ENCODE measurements at regions not wholly inside any gene's neighbourhood (a gene's known extent, or its start where the extent isn't known, plus 50 kb on each side); places are given as distances from the start of the nearest gene placed in this dataset.
A peak's percentile ranks its signal among the peaks of the same experiment; 100 is the strongest.

GRCh38 chr9:126051446-126052130 is 275.0 kb upstream of the MVB12B start:
- intact Hi-C loops (cut with DNase I) = no loop called here
- ATAC-seq = no peak
- no peak overlapping the region for H3K27ac ChIP-seq
- no peak for TF ChIP-seq POLR2A (IDR thresholded peaks at IDR 0.05)
- TF ChIP-seq CTCF (IDR thresholded peaks at IDR 0.05) = no peak
- WGBS (ENCODE audit: insufficient coverage, low coverage, low lambda C conversion rate, missing lambda C conversion rate) = 73% methylated on average over 7 of the region's 15 CpGs
- no peaks in the 10 kb centered on the region for H3K27me3 ChIP-seq
- DNase-seq = peak in 1 of 3 donors; percentile 27
- H3K36me3 ChIP-seq = no peaks in the 10 kb centered on the region
- no peaks in the 10 kb centered on the region for H3K4me1 ChIP-seq
- no peak overlapping the region for H3K4me3 ChIP-seq
- no peaks in the 10 kb centered on the region for H3K9me3 ChIP-seq

DNA sequence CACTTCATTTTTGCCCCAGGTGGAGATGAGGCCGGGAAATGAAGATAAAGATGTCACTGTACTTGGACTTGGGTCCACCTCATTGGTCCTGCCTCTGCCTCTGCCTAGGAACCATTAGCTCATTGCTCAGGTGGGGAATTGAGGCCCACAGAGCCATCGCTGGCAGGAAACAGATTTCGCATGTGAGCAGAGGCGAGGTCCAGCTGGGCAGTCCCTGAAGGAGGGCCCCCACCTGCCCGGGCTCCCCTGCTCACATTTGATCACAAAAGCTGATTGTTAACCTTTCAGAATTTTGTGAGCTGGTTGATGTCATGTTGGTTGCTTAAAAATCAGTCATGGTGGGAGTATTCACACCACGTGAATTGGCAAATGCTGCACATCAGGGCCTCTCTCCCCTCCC is 273.8 kb upstream of the MVB12B start:
- TF ChIP-seq CTCF (IDR thresholded peaks at IDR 0.05) (no peak), POLR2A (IDR thresholded peaks at IDR 0.05) (no peak)
- ATAC-seq (no peak), DNase-seq (peak in 1 of 3 donors; percentile 11)
- WGBS (ENCODE audit: insufficient coverage, low coverage, low lambda C conversion rate, missing lambda C conversion rate) = 51% methylated on average over 2 of the region's 6 CpGs
- Histone ChIP-seq H3K36me3 (no peaks in the 10 kb centered on the region), H3K27me3 (no peaks in the 10 kb centered on the region), H3K4me1 (no peaks in the 10 kb centered on the region), H3K4me3 (no peak overlapping the region), H3K27ac (no peak overlapping the region), H3K9me3 (no peaks in the 10 kb centered on the region)
- intact Hi-C loops (cut with DNase I) = no loop called here

- TF ChIP-seq CTCF (IDR thresholded peaks at IDR 0.05) = no peak
- no peak for TF ChIP-seq POLR2A (IDR thresholded peaks at IDR 0.05)
- no peak overlapping the region for H3K27ac ChIP-seq
- H3K4me1 ChIP-seq = no peaks in the 10 kb centered on the region
- H3K4me3 ChIP-seq = no peak overlapping the region
- DNase-seq (peak in 1 of 3 donors; percentile 33), ATAC-seq (no peak)
- no peaks in the 10 kb centered on the region for H3K9me3 ChIP-seq
- WGBS (ENCODE audit: insufficient coverage, low coverage, low lambda C conversion rate, missing lambda C conversion rate) = 53% methylated on average over 3 of the region's 6 CpGs
- intact Hi-C loops (cut with DNase I) = no loop called here
- no peaks in the 10 kb centered on the region for H3K36me3 ChIP-seq
- no peaks in the 10 kb centered on the region for H3K27me3 ChIP-seq
Measured at GRCh38 chr9:126053913-126054312, 272.7 kb upstream of the MVB12B start.

DNA sequence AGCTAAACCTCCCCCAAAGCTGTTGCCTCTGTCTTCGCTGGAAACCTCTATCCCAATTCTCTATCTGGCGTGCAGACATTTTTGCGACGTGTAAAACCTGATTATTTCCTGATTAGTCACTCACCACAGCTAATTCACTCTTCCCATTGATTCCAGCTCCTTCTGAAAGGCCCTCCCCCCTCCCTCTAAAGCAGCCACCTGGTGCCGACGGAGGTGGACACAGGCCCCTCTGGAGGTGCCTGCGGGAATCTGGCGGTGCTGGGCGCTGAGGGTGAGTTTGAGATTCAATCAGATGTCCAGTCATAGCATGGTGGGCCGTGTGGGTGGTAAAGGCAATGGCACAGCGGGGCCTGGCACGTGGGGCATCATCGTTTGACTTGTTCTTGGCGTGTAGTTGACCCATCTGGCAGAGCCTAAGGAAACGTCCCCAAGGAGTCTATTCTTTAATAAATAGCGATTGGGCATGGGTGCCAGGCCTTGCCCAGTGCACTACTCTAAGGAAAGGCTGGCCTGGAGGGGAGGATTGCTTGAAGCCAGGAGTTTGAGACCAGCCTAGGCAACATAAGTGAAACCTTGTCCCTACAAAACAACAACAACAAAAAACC is 271.1 kb upstream of the MVB12B start:
- H3K9me3 ChIP-seq = no peaks in the 10 kb centered on the region
- no peak overlapping the region for H3K4me3 ChIP-seq
- intact Hi-C loops (cut with DNase I) = no loop called here
- H3K36me3 ChIP-seq = no peaks in the 10 kb centered on the region
- no peaks in the 10 kb centered on the region for H3K4me1 ChIP-seq
- H3K27me3 ChIP-seq = no peaks in the 10 kb centered on the region
- no peak for ATAC-seq
- 83% methylated on average over 10 of the region's 16 CpGs for WGBS (ENCODE audit: insufficient coverage, low coverage, low lambda C conversion rate, missing lambda C conversion rate)
- TF ChIP-seq POLR2A (IDR thresholded peaks at IDR 0.05) (no peak), CTCF (IDR thresholded peaks at IDR 0.05) (no peak)
- H3K27ac ChIP-seq = no peak overlapping the region
- peak in 1 of 3 donors; percentile 20 for DNase-seq

Data from right lobe of liver (tissue), 6 donors.